HS-5 (cell line): ENCODE measurements at regions not wholly inside any gene's neighbourhood (a gene's known extent, or its start where the extent isn't known, plus 50 kb on each side); places are given as distances from the start of the nearest gene placed in this dataset.
A peak's percentile ranks its signal among the peaks of the same experiment; 100 is the strongest.

Experiments used
- DNase-seq: peaks from one replicate; pipeline ENCODE4 v3.0.0-alpha.2; 2012; ENCODE audit warnings: low read depth

- no peak for DNase-seq
These were observed 204.3 kb upstream of the EMCN start for GRCh38 chr4:100722133-100722532.

DNA sequence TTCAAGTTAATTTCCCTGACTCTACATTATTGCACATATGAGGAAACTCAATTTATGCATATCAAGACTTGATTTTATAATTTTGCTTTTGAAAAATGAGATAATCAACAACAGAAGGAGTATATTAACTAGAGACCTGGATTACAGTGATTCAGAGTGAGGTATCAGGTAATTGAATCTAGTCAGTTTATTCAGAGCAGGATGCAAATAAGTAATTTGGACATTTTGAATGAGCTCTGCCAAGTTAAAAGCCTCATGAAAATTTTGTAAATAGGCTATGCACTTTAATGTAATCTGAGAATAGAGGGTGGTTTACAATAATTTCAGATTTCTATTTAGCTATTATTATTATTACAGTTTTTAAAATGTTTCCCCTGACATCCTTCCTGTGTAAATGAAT lies 203.7 kb upstream of the EMCN start:
- DNase-seq = no peak

- no peak for DNase-seq
These were observed 203.3 kb upstream of the EMCN start for GRCh38 chr4:100721077-100721476.

- no peak for DNase-seq
These were observed 198.6 kb upstream of the EMCN start for GRCh38 chr4:100716416-100716815.

- DNase-seq = peak; percentile 3
These were observed 191.0 kb upstream of the EMCN start for GRCh38 chr4:100708776-100709175.

GRCh38 chr4:100707786-100708185 lies 190.0 kb upstream of the EMCN start:
- no peak for DNase-seq

DNA sequence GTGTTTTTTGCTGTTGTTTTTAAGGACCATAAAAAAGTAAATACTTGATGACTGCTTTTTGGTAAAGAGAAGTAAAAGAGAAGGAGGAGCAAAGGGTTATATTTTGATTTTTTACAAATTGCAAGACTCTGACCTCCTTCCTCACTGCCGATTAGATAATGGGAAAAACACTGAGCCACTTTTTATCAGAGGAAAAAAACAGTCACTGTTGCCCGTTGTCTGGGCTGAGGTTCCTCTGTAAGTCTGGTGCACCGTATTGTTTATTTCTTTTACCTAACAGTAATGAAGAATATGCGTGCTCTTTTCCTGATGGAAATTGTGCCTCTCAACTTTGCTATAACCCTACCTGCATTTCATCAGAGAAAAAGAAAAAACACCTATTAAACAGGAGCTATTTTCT lies 178.7 kb upstream of the EMCN start:
- no peak for DNase-seq

DNA sequence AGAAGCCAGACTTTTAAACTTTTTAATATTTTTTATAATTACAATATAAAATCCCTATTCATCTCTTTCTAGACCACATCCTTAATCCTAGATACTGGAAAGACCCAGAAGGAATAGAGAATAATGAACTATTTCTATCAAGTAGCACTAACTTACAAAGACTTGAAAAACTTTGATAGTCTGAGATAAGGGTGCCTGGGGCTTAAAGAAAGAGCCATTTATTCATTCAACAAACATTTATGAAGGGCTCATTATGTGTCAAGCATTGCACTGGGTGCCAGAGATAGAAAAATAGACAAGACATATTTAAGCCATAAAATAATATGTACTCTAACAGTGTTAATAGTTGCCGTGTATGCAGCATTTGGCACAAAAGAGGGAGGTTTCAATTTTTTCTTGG lies 178.0 kb upstream of the EMCN start:
- no peak for DNase-seq

DNA sequence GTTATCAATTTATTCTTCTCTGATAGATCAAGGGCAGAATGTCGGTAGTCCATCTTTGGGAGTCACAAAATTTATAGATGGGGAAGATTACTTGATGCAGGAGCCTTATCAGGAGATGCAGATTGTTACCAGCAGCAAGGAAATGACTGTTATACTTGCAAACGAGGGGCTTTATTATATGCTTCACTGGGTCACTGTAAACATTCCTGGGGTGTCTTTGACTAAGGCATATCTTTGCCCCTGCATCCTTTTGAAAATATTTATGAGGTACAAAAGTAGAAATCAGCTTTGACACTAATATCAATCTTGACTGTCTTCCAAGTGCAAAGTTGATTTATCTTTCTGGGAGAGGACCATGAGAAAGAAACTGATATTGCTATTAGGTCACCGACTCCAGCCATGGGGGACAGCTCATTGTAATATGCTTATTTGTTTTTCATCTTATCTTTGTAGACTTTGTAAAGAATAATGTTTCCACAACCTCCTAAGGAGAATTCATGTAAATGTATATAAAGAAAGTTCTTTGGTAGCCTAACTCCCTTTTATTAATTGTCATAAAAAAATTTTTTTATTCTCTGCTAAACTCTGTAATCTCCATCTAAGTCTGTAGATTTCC lies 177.3 kb upstream of the EMCN start:
- no peak for DNase-seq

DNA sequence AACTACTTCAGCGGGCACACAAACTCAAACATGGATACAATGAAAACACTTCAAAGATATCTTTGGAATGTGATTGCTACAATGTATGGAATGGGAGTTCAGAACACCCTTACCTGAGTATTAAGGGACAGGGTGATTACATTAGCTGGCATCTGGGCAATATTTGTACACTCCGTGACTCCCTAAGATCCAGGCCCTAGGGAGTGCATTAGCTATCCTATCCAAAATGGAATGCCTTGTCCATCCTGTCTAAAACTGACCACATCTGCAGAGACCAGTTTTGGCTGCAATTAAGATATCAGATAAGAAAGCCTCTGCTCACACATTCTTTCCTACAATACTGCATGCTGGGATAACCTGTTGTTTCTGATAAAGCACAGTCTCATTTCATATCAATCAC lies 176.6 kb upstream of the EMCN start:
- DNase-seq = no peak

GRCh38 chr4:100690812-100691211 lies 173.0 kb upstream of the EMCN start:
- no peak for DNase-seq

DNA sequence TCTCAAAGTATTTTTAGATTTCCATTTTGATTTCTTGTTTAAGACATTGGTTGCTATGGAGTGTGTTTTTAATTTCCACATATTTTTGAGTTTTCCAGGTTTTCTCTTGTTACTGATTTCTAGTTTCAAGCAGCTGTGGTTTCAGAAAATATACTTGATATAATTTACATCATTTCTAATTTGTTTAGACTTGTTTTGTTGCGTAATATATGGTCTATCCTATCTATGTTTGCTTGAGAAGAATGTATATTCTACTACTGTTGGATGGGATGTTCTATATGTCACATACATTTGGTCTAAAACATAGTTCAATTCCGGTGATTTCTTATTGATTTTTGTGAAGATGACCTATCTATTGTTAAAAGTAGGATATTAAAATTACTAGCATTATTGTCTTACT lies 170.5 kb upstream of the EMCN start:
- no peak for DNase-seq

DNA sequence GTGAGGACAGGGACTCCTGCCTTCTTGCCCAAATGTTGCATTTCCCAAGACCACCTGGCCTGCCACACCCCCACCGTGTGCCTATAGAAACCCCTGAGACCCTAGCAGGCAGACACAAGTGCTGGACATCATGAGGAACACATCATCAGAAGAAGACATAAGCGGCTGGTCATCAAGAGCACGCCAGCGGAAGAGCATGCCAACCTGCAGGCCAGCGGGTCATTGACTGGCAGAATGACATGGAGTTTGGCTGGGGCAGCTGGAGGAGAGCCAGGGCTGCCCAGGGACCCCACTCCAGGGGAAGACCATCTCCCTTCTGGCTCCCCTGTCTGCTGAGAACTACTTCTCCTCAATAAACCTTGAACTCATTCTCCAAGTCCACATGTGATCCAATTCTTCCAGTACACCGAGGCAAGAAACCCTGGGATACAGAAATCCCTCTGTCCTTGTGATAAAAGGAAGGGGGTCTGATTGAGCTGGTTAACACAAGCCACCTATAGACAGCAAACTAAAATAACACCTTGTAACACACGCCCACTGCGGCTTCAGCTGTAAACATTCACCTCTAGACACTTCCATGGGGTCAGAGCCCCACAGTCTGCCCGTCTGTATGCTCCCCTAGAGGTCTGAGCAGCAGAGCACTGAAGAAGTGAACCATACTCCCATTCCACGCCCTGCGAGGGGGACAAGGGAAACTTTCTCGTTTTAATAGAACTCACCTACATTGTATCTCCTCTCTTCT lies 164.8 kb upstream of the EMCN start:
- DNase-seq = no peak

- no peak for DNase-seq
These were observed 163.5 kb upstream of the EMCN start for GRCh38 chr4:100681289-100681688.

- no peak for DNase-seq
These were observed 162.1 kb upstream of the EMCN start for GRCh38 chr4:100679926-100680325.

- DNase-seq = no peak
These were observed 157.2 kb upstream of the EMCN start for GRCh38 chr4:100674976-100675375.

GRCh38 chr4:100657187-100657586 lies 139.4 kb upstream of the EMCN start:
- no peak for DNase-seq

GRCh38 chr4:100651499-100652175 lies 133.8 kb upstream of the EMCN start:
- DNase-seq = no peak

- no peak for DNase-seq
These were observed 131.6 kb upstream of the EMCN start for GRCh38 chr4:100649417-100649816.

GRCh38 chr4:100644150-100644549 lies 126.3 kb upstream of the EMCN start:
- no peak for DNase-seq

- DNase-seq = no peak
These were observed 123.5 kb upstream of the EMCN start for GRCh38 chr4:100641336-100641735.

DNA sequence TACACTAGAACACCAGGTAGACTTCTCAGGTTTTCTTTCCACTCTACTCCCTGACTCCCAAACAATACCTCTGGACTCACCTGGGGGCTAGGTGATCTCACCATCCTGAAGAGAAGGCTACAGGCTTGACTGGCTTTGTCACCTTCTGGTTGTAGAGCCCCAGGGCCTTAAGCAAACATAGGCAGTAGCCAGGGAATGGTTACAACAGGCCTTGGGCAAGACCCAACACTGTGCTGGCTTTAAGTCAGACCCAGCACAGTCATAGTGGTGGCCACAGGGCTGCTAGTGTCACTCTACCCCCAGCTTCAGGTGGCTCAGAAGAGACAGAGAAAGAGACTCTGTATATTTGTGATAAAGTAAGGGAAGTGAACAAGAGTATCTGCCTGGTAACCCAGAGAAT lies 118.1 kb upstream of the EMCN start:
- DNase-seq = no peak

- DNase-seq = no peak
These were observed 115.4 kb upstream of the EMCN start for GRCh38 chr4:100633269-100633668.

DNA sequence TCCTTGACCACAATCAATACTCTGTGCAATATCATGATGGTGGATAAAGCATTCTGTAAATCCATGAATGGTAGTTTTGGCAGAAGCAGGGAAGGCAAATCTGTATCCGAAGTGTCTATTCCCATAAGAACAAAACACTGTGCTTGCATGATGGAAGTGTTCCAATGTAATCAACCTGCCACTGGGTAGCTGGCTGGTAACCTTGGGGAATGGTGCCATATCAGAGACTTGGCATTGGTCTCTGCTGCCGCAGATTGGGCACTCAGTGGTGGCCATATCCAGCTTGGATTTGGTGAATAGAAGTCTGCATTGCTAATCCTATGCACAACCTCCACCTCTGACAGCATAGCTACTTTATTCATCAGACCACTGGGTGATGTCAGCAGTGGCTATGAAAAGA lies 114.3 kb upstream of the EMCN start:
- no peak for DNase-seq
